Neuronal stem cell (in vitro differentiated cells): ENCODE measurements at regions not wholly inside any gene's neighbourhood (a gene's known extent, or its start where the extent isn't known, plus 50 kb on each side); places are given as distances from the start of the nearest gene placed in this dataset.

Experiments
- DNase-seq: peaks from one replicate; pipeline ENCODE4 v3.0.0-alpha.2; 2013; ENCODE audit warnings: low spot score
- H2AFZ ChIP-seq: one replicate; pipeline ENCODE4 v1.6.1; 2013; ENCODE audit warnings: mild to moderate bottlenecking, low read length, inconsistent platforms
- H2AK5ac ChIP-seq: 2 replicates; pipeline ENCODE4 v1.6.1; 2013; ENCODE audit warnings: low read depth, mild to moderate bottlenecking, inconsistent platforms, low read length, moderate library complexity, mixed read lengths
- H2BK120ac ChIP-seq: 2 replicates; pipeline ENCODE4 v1.6.1; 2013; ENCODE audit warnings: low read depth, mild to moderate bottlenecking, inconsistent platforms, low read length, moderate library complexity, mixed read lengths
- H2BK12ac ChIP-seq: one replicate; pipeline ENCODE4 v1.6.1; 2013; ENCODE audit warnings: low read length, inconsistent platforms
- H2BK15ac ChIP-seq: 2 replicates; pipeline ENCODE4 v1.6.1; 2013; ENCODE audit warnings: mild to moderate bottlenecking, low read length, inconsistent platforms, mixed read lengths
- H2BK5ac ChIP-seq: one replicate; pipeline ENCODE4 v1.6.1; 2013; ENCODE audit warnings: inconsistent platforms, mild to moderate bottlenecking, low read length, moderate library complexity
- H3K14ac ChIP-seq: one replicate; pipeline ENCODE4 v1.6.1; 2013; ENCODE audit warnings: low read length, inconsistent platforms
- H3K18ac ChIP-seq: 2 replicates; pipeline ENCODE4 v1.6.1; 2013; ENCODE audit warnings: low read length, inconsistent platforms
- H3K23ac ChIP-seq: 2 replicates; pipeline ENCODE4 v1.6.1; 2013; ENCODE audit warnings: low read depth, mild to moderate bottlenecking, mixed read lengths, low read length, inconsistent platforms; ENCODE audit not compliant: poor library complexity
- H3K27ac ChIP-seq: replicated peaks from 3 replicates; pipeline ENCODE4 v1.5.1; 2013; ENCODE audit warnings: low read length, inconsistent platforms
- H3K27me3 ChIP-seq, 3 experiments: 2 replicates each; pipeline ENCODE4 v1.6.1; 2013; ENCODE audit warnings: low read length in 3 of 3, mild to moderate bottlenecking in 2 of 3, inconsistent platforms in 1 of 3, low read depth in 1 of 3, mixed read lengths in 1 of 3, moderate library complexity in 1 of 3; ENCODE audit not compliant: control insufficient read depth in 3 of 3, insufficient read depth in 3 of 3
- H3K36me3 ChIP-seq, 2 donors: replicated peaks in 1 of 2; 2 replicates each; pipeline ENCODE4 v1.6.1; 2013; ENCODE audit warnings: low read length in 2 of 2; ENCODE audit not compliant: control insufficient read depth in 2 of 2, insufficient read depth in 2 of 2
- H3K4ac ChIP-seq: 2 replicates; pipeline ENCODE4 v1.6.1; 2013; ENCODE audit warnings: inconsistent platforms, mild to moderate bottlenecking, low read length, moderate library complexity
- H3K4me1 ChIP-seq, 2 donors: 1 replicate in 1 of 2; 2 replicates in 1 of 2; pipeline ENCODE4 v1.6.1; 2013; ENCODE audit warnings: low read length in 2 of 2, low read depth in 1 of 2; ENCODE audit not compliant: control insufficient read depth in 2 of 2, insufficient read depth in 1 of 2
- H3K4me2 ChIP-seq: one replicate; pipeline ENCODE4 v1.6.1; 2013; ENCODE audit warnings: mild to moderate bottlenecking, low read length, inconsistent platforms; ENCODE audit not compliant: insufficient read depth, poor library complexity, severe bottlenecking
- H3K4me3 ChIP-seq, 2 donors: 2 replicates each; pipeline ENCODE4 v1.5.1; 2013; ENCODE audit warnings: low read length in 2 of 2, mild to moderate bottlenecking in 2 of 2, inconsistent platforms in 1 of 2, moderate library complexity in 1 of 2
- H3K79me1 ChIP-seq: one replicate; pipeline ENCODE4 v1.6.1; 2013; ENCODE audit warnings: low read depth, mild to moderate bottlenecking, inconsistent platforms, low read length, moderate library complexity
- H3K9ac ChIP-seq: one replicate; pipeline ENCODE4 v1.6.1; 2013; ENCODE audit warnings: mild to moderate bottlenecking, low read depth, low read length, inconsistent platforms; ENCODE audit not compliant: poor library complexity
- H3K9me3 ChIP-seq, 2 donors: replicated peaks in 1 of 2; 2 replicates each; pipeline versions ENCODE3 to v1.6.1; 2013; ENCODE audit warnings: low read length in 2 of 2, mild to moderate bottlenecking in 2 of 2, inconsistent platforms in 1 of 2, low read depth in 1 of 2, mixed read lengths in 1 of 2, moderate library complexity in 1 of 2; ENCODE audit not compliant: control insufficient read depth in 2 of 2, insufficient read depth in 1 of 2
- H4K8ac ChIP-seq: one replicate; pipeline ENCODE4 v1.6.1; 2013; ENCODE audit warnings: low read depth, mild to moderate bottlenecking, inconsistent platforms, low read length, moderate library complexity
- H4K91ac ChIP-seq: one replicate; pipeline ENCODE4 v1.6.1; 2013; ENCODE audit warnings: low read length, low read depth, mild to moderate bottlenecking, inconsistent platforms; ENCODE audit not compliant: poor library complexity
- WGBS, 2 donors: extraction: QIAGEN DNeasy Blood & Tissue Kit; methylation state at CpG; one replicate each; pipeline ENCODE4 v1.1.7; 2013; ENCODE audit warnings: missing lambda C conversion rate in 2 of 2, mixed read lengths in 1 of 2; ENCODE audit not compliant: insufficient read length in 2 of 2, insufficient replicate concordance in 1 of 2; ENCODE audit errors: extremely low coverage in 2 of 2; 5-methylcytosine and 5-hydroxymethylcytosine counted together

- H2AFZ ChIP-seq = no peak overlapping the region
- no peak overlapping the region for H3K9ac ChIP-seq
- H2BK12ac ChIP-seq = no peak overlapping the region
- no peak overlapping the region for H3K4ac ChIP-seq
- H3K79me1 ChIP-seq = no peaks in the 10 kb centered on the region
- no peak overlapping the region for H3K4me2 ChIP-seq
- no peaks in the 10 kb centered on the region for H3K36me3 ChIP-seq
- no peak overlapping the region for H3K18ac ChIP-seq
- H2BK15ac ChIP-seq = no peak overlapping the region
- WGBS, 2 donors = no CpG with 5 or more reads among the region's 4 CpGs
- H3K4me3 ChIP-seq = no peak overlapping the region
- H4K8ac ChIP-seq = no peak overlapping the region
- no peak overlapping the region for H2BK120ac ChIP-seq
- no peak for DNase-seq
- no peak overlapping the region for H2AK5ac ChIP-seq
- no peaks in the 10 kb centered on the region for H3K4me1 ChIP-seq
- no peaks in the 10 kb centered on the region for H3K27me3 ChIP-seq
- H3K27ac ChIP-seq = no peak overlapping the region
- H3K9me3 ChIP-seq = no peaks in the 10 kb centered on the region
- H3K14ac ChIP-seq = no peak overlapping the region
- no peak overlapping the region for H2BK5ac ChIP-seq
- no peak overlapping the region for H4K91ac ChIP-seq
- no peak overlapping the region for H3K23ac ChIP-seq
Measured at GRCh38 chrX:44428989-44429627, 85.6 kb upstream of the EFHC2 start.

GRCh38 chrX:44422631-44423030, 79.2 kb upstream of the EFHC2 start:
- Histone ChIP-seq H3K27ac (no peak overlapping the region), H3K4me1 (no peaks in the 10 kb centered on the region)
- no CpG with 5 or more reads among the region's 1 CpG for WGBS, 2 donors

GRCh38 chrX:44415639-44416386, 72.3 kb upstream of the EFHC2 start:
- Histone ChIP-seq H3K27me3 (no peaks in the 10 kb centered on the region), H3K14ac (no peak overlapping the region), H3K9me3 (no peaks in the 10 kb centered on the region), H3K4me1 (no peaks in the 10 kb centered on the region), H2BK120ac (no peak overlapping the region), H4K8ac (no peak overlapping the region), H2BK15ac (no peak overlapping the region), H2BK5ac (no peak overlapping the region), H2BK12ac (no peak overlapping the region), H3K4me3 (no peak overlapping the region), H2AFZ (no peak overlapping the region), H2AK5ac (no peak overlapping the region), H3K4ac (no peak overlapping the region), H3K27ac (no peak overlapping the region), H3K79me1 (no peaks in the 10 kb centered on the region), H3K18ac (no peak overlapping the region), H4K91ac (no peak overlapping the region), H3K23ac (no peak overlapping the region), H3K36me3 (no peaks in the 10 kb centered on the region), H3K9ac (no peak overlapping the region), H3K4me2 (no peak overlapping the region)
- no peak for DNase-seq
- WGBS, 2 donors = no CpG with 5 or more reads among the region's 4 CpGs

More at GRCh38 chrX:44422631-44423030, 79.2 kb upstream of the EFHC2 start:
- Histone ChIP-seq H3K9me3 (no peaks in the 10 kb centered on the region), H3K9ac (no peak overlapping the region), H2AK5ac (no peak overlapping the region), H3K23ac (no peak overlapping the region), H3K14ac (no peak overlapping the region), H4K91ac (no peak overlapping the region), H2BK5ac (no peak overlapping the region), H3K27me3 (no peaks in the 10 kb centered on the region), H3K4me2 (no peak overlapping the region), H2BK15ac (no peak overlapping the region), H3K79me1 (no peaks in the 10 kb centered on the region), H3K4me3 (no peak overlapping the region), H3K36me3 (no peaks in the 10 kb centered on the region), H3K18ac (no peak overlapping the region), H4K8ac (no peak overlapping the region), H2AFZ (no peak overlapping the region), H2BK120ac (no peak overlapping the region), H2BK12ac (no peak overlapping the region), H3K4ac (no peak overlapping the region)
- no peak for DNase-seq

- no peak overlapping the region for H3K4ac ChIP-seq
- H3K14ac ChIP-seq = no peak overlapping the region
- no peaks in the 10 kb centered on the region for H3K4me1 ChIP-seq
- H2BK12ac ChIP-seq = no peak overlapping the region
- H3K27me3 ChIP-seq = no peaks in the 10 kb centered on the region
- no peaks in the 10 kb centered on the region for H3K9me3 ChIP-seq
- H3K23ac ChIP-seq = no peak overlapping the region
- H2AK5ac ChIP-seq = no peak overlapping the region
- no peak overlapping the region for H3K9ac ChIP-seq
- no peak overlapping the region for H4K91ac ChIP-seq
- H2BK15ac ChIP-seq = no peak overlapping the region
- no peak overlapping the region for H3K18ac ChIP-seq
- H2AFZ ChIP-seq = no peak overlapping the region
- no peaks in the 10 kb centered on the region for H3K36me3 ChIP-seq
- H3K27ac ChIP-seq = no peak overlapping the region
- no peak overlapping the region for H4K8ac ChIP-seq
- H3K4me2 ChIP-seq = no peak overlapping the region
- H3K4me3 ChIP-seq = no peak overlapping the region
- WGBS, 2 donors = no CpG with 5 or more reads among the region's 4 CpGs
- no peak for DNase-seq
- H2BK5ac ChIP-seq = no peak overlapping the region
- H3K79me1 ChIP-seq = no peaks in the 10 kb centered on the region
- H2BK120ac ChIP-seq = no peak overlapping the region
Measured at GRCh38 chrX:44401151-44401550, 57.7 kb upstream of the EFHC2 start.
